Dendritic cell treated with granulocyte-macrophage colony-stimulating factor and Interleukin-4, amounts not matched to agents 40 ng/mL and 50 ng/mL, for 4 days (primary cell): ENCODE measurements at regions not wholly inside any gene's neighbourhood (a gene's known extent, or its start where the extent isn't known, plus 50 kb on each side); places are given as distances from the start of the nearest gene placed in this dataset.
A peak's percentile ranks its signal among the peaks of the same experiment; 100 is the strongest.

Experiments used
- H3K27ac Mint-ChIP-seq: one replicate; pipeline ENCODE4 v1.8.0; 2022; ENCODE audit warnings: mild to moderate bottlenecking, mixed read lengths
- H3K27me3 Mint-ChIP-seq: one replicate; pipeline ENCODE4 v1.8.0; 2022; ENCODE audit warnings: mild to moderate bottlenecking, mixed read lengths
- H3K36me3 Mint-ChIP-seq: one replicate; pipeline ENCODE4 v1.8.0; 2022; ENCODE audit warnings: low read depth, mixed read lengths
- H3K4me1 Mint-ChIP-seq: one replicate; pipeline ENCODE4 v1.8.0; 2022; ENCODE audit warnings: low read depth, mixed read lengths
- H3K4me3 Mint-ChIP-seq: one replicate; pipeline ENCODE4 v1.8.0; 2022; ENCODE audit warnings: mild to moderate bottlenecking, moderate library complexity, mixed read lengths
- H3K9me3 Mint-ChIP-seq: one replicate; pipeline ENCODE4 v1.8.0; 2022; ENCODE audit warnings: mixed read lengths
- intact Hi-C: fragments of 100-400 bp; cut with micrococcal nuclease; formaldehyde crosslinking; loops from one replicate; pipeline ENCODE4 v1.15.0; 2022

DNA sequence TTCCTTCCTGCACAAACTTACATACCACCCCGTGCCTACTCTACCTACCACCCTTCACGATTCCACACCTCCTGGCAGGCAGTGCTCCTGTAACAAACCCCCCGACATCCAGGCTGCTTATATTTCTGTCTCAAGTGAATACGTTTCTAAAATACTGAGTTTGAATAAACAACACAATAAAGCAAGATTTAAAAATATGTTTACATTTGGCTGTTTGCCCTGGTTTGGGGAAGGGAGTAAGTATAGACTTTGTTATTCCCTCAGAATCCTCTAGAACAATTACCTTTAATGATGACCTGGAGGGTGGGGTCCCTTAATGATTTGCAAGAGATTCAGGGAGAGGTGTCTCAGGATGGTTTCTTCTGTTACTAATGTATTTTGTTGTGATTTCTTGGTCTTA, 402.6 kb upstream of the TBL1XR1 start:
- Mint-ChIP-seq H3K36me3 (no peaks in the 10 kb centered on the region), H3K9me3 (no peaks in the 10 kb centered on the region), H3K27me3 (no peaks in the 10 kb centered on the region), H3K27ac (peak overlapping the region; percentile 70), H3K4me3 (no peak overlapping the region), H3K4me1 (peaks cover 78% of the 10 kb centered on the region)
- intact Hi-C loops = loop anchor here (10.0 kb wide), 2 partner anchors 125 to 155 kb away; no protein-coding TSS in a partner anchor

DNA sequence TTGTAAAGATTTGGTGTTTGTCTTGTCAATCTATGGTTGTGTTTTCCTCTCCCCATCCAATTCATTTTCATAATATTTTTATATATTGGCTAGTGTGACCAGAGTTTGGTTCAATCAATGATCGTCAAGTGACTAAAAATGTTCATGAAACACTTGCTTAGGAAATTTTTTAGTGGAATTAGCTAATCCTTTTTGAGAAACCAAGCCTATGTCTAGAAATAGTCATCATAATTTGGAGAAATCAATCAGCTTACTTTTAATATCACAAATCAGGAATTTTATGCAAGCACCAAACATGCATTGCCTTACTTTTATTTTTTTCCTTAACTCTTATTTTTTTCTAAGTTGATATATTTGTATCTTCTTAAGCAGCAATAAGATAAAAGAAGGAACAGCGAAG, 403.1 kb upstream of the TBL1XR1 start:
- H3K27ac Mint-ChIP-seq = peak overlapping the region; percentile 70
- H3K4me1 Mint-ChIP-seq = peaks cover 76% of the 10 kb centered on the region
- H3K27me3 Mint-ChIP-seq = no peaks in the 10 kb centered on the region
- H3K4me3 Mint-ChIP-seq = no peak overlapping the region
- H3K9me3 Mint-ChIP-seq = no peaks in the 10 kb centered on the region
- no peaks in the 10 kb centered on the region for H3K36me3 Mint-ChIP-seq
- intact Hi-C loops = no loop called here

DNA sequence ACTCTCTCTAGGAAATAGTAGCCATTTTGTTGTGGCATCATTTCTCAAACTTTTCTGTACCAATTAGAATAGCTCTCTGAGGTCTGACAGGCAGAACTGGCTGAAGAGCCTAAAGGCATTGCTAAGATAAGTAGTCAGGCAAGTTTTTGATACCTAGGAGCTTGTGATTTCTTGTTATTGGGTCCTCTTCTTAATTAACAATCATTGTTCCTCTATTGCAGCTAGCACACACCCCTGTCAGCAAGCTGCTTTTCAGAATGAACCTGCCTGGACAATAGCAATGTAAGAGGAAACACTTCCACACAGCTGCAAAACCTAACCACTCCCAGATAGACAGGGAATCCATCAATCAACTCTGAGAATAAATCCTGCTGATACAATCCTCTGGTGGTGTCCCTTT, 403.9 kb upstream of the TBL1XR1 start:
- Mint-ChIP-seq H3K27me3 (no peaks in the 10 kb centered on the region), H3K4me1 (peaks cover 70% of the 10 kb centered on the region), H3K9me3 (no peaks in the 10 kb centered on the region), H3K36me3 (no peaks in the 10 kb centered on the region), H3K4me3 (no peak overlapping the region), H3K27ac (peak overlapping the region; percentile 78)
- intact Hi-C loops = no loop called here

DNA sequence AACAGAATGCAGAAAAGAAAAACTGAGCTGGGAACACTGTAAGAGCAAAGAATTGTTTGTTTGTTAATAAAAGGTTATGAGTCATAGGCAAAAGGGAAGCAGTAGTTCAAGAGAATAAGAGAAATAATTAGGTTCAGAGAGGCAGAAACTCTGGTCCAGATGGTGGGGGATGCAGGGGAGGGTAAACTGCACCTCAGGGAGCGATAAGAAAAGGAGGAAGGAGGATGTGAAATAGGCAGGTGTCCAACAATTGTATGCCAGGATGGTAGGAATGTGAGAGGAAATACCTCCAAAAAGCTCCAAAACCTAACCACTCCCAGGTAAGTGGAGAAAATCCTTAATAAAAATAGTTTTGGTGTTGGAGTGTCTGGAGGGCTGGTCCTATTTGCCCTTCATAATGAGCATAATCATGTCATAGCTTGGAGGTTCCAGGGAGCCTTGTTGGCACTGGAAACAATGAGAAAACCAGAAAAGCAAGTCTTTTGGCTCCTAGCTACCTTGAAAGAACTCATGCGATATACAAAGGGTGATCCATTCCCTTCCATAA, 405.4 kb upstream of the TBL1XR1 start:
- H3K4me3 Mint-ChIP-seq = no peak overlapping the region
- no peaks in the 10 kb centered on the region for H3K27me3 Mint-ChIP-seq
- intact Hi-C loops = no loop called here
- peaks cover 59% of the 10 kb centered on the region for H3K4me1 Mint-ChIP-seq
- peak overlapping the region; percentile 78 for H3K27ac Mint-ChIP-seq
- H3K9me3 Mint-ChIP-seq = no peaks in the 10 kb centered on the region
- no peaks in the 10 kb centered on the region for H3K36me3 Mint-ChIP-seq

DNA sequence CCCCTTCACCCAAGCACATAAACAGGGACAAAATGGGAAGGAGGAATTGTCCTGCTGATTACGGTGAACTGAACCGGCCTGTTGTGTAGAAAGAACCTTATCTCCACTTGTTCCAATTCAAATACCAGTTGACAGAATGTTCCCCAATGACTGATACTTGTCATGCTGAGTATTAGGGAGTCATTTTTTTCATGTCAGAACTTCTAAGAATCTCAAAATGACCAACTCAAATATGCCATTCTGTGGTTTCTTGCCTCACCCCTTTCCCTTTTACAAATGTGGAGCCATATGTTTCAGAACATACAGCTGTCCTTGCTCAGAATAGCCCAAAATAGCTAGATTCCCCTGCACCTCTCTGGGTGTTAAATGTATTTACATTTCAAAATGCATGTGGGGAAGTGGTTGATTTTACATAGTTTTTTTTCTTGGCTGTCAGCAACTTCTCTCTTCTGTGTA, 405.9 kb upstream of the TBL1XR1 start:
- intact Hi-C loops = no loop called here
- Mint-ChIP-seq H3K36me3 (no peaks in the 10 kb centered on the region), H3K4me1 (peaks cover 54% of the 10 kb centered on the region), H3K27me3 (no peaks in the 10 kb centered on the region), H3K4me3 (no peak overlapping the region), H3K27ac (peak overlapping the region; percentile 78), H3K9me3 (no peaks in the 10 kb centered on the region)

DNA sequence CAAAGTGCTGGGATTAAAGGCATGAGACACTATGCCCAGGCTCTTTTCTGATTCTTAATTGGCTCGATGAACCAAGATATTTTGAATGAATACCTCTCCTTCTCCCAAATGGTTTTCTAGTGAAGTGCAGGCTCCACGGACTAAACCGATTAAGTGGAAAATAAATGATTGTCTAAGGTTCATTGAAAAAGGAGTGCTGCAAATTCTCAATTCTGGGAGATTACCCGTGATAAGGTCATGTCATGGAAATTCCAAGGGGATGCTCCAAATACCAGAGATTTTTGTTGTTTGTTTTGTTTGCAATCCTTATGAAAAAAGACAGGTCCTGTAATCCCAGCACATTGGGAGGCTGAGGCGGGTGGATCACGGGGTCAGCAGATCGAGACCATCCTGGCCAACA, 406.9 kb upstream of the TBL1XR1 start:
- no peaks in the 10 kb centered on the region for H3K9me3 Mint-ChIP-seq
- intact Hi-C loops = no loop called here
- H3K27me3 Mint-ChIP-seq = no peaks in the 10 kb centered on the region
- peaks cover 44% of the 10 kb centered on the region for H3K4me1 Mint-ChIP-seq
- H3K4me3 Mint-ChIP-seq = no peak overlapping the region
- H3K27ac Mint-ChIP-seq = peak overlapping the region; percentile 78
- no peaks in the 10 kb centered on the region for H3K36me3 Mint-ChIP-seq

DNA sequence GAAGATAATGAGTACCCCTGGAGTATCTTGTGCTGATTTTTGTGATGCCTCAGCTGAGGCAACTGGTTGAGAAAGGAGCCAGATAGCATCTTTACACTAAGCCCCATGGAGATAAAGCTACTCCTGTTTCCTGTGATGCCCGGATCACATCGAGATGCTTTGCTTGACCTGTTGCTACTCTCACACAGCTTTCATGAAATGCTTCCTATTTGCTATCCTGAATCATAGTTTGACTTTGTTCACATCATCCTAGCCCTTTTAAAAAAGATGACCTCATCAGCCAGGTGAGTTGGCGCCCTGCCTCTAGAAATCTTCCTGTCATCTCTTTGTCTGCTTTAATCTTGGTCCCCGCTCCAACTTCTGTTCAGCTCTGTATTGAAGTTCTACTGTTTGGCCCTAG, 409.6 kb upstream of the TBL1XR1 start:
- no peaks in the 10 kb centered on the region for H3K36me3 Mint-ChIP-seq
- H3K27me3 Mint-ChIP-seq = no peaks in the 10 kb centered on the region
- intact Hi-C loops = no loop called here
- no peak overlapping the region for H3K27ac Mint-ChIP-seq
- no peak overlapping the region for H3K4me3 Mint-ChIP-seq
- no peaks in the 10 kb centered on the region for H3K9me3 Mint-ChIP-seq
- H3K4me1 Mint-ChIP-seq = peaks cover 22% of the 10 kb centered on the region

DNA sequence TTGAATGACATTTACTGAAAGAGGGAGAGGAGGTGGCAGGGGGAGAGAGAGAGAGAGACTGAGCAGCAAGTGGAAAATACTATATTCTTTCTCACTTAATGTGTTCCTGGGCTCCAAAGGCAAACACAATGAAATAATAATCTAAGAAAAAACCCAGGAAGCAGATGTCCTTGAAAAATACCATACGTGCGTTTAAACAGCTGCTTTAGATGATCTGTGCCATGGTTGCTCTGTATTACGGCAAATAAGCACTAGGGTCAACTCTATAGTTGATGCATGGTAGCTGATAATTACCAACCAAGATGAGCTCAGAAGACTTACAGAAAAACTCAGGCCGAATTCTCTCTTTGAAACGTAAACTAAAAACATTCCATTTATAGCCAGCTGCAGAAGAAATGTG, 410.3 kb upstream of the TBL1XR1 start:
- H3K27me3 Mint-ChIP-seq = no peaks in the 10 kb centered on the region
- intact Hi-C loops = no loop called here
- H3K36me3 Mint-ChIP-seq = no peaks in the 10 kb centered on the region
- H3K27ac Mint-ChIP-seq = no peak overlapping the region
- no peak overlapping the region for H3K4me3 Mint-ChIP-seq
- peaks cover 15% of the 10 kb centered on the region for H3K4me1 Mint-ChIP-seq
- H3K9me3 Mint-ChIP-seq = no peaks in the 10 kb centered on the region

DNA sequence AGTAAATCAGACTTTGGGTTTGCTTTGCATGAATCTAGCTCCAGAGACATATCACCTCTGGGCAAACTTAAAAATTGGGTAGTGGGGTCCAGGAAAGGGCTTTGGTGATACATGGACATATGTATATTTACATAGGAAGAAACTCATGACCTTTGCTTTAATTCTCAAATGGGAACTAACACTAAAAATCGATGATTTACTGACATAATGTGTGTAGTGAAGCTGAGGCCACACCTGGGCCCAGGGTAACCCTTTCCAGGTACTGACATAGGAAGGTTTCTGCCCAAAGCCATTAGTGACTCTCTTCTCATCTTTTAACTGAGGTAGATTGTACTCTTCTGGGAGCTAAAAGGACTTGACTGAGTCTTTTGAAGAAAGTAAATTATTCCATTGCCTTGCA, 411.2 kb upstream of the TBL1XR1 start:
- H3K9me3 Mint-ChIP-seq = no peaks in the 10 kb centered on the region
- no peaks in the 10 kb centered on the region for H3K27me3 Mint-ChIP-seq
- no peak overlapping the region for H3K27ac Mint-ChIP-seq
- peaks cover 13% of the 10 kb centered on the region for H3K4me1 Mint-ChIP-seq
- no peak overlapping the region for H3K4me3 Mint-ChIP-seq
- intact Hi-C loops = no loop called here
- no peaks in the 10 kb centered on the region for H3K36me3 Mint-ChIP-seq

DNA sequence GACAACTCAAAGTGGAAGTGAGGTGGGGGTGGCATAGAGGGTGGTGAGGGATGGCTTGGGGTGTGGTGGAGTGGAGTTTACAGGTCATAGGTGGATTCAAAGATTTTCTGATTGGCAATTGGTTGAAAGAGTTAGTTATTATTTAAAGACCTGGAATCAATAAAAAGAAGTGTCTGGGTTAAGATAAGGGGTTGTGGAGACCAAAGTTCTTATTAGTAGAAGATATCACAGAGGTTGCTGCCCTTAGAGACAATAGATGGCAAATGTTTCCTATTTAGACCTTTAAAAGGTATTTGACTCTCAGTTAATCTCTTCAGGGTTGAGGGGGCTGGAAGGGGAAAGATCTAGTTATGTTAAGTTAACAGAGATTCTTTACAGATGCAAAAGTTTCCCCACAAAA, 412.3 kb upstream of the TBL1XR1 start:
- Mint-ChIP-seq H3K36me3 (no peaks in the 10 kb centered on the region), H3K27ac (no peak overlapping the region)
- intact Hi-C loops = loop anchor here (10.0 kb wide), 1 partner anchor 165 kb away; no protein-coding TSS in a partner anchor

DNA sequence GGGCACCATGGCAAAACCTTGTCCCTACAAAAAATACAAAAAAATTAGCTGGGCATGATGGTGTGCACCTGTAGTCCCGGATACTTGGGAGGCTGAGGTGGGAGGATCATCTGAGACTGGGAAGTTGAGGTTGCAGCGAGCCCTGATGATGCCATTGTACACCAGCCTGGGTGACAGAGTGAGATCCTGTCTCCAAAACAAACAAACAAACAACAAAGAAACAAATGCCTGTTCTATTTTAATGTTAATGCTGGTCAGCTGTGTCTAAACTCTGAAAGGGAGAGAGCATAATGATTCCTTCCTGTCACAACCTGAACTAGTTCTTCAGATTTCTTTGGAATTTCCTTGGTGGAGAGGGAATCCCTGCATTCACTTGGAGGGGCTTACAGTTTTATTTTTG, 413.0 kb upstream of the TBL1XR1 start:
- H3K4me1 Mint-ChIP-seq = peaks cover 20% of the 10 kb centered on the region
- H3K27me3 Mint-ChIP-seq = no peaks in the 10 kb centered on the region
- intact Hi-C loops = loop anchor here (10.0 kb wide), 1 partner anchor 165 kb away; no protein-coding TSS in a partner anchor
- no peaks in the 10 kb centered on the region for H3K9me3 Mint-ChIP-seq
- H3K4me3 Mint-ChIP-seq = no peak overlapping the region
- no peaks in the 10 kb centered on the region for H3K36me3 Mint-ChIP-seq
- H3K27ac Mint-ChIP-seq = no peak overlapping the region

More for the DNA sequence above, 412.3 kb upstream of the TBL1XR1 start:
- Mint-ChIP-seq H3K27me3 (no peaks in the 10 kb centered on the region), H3K4me3 (no peak overlapping the region), H3K9me3 (no peaks in the 10 kb centered on the region), H3K4me1 (peaks cover 14% of the 10 kb centered on the region)

DNA sequence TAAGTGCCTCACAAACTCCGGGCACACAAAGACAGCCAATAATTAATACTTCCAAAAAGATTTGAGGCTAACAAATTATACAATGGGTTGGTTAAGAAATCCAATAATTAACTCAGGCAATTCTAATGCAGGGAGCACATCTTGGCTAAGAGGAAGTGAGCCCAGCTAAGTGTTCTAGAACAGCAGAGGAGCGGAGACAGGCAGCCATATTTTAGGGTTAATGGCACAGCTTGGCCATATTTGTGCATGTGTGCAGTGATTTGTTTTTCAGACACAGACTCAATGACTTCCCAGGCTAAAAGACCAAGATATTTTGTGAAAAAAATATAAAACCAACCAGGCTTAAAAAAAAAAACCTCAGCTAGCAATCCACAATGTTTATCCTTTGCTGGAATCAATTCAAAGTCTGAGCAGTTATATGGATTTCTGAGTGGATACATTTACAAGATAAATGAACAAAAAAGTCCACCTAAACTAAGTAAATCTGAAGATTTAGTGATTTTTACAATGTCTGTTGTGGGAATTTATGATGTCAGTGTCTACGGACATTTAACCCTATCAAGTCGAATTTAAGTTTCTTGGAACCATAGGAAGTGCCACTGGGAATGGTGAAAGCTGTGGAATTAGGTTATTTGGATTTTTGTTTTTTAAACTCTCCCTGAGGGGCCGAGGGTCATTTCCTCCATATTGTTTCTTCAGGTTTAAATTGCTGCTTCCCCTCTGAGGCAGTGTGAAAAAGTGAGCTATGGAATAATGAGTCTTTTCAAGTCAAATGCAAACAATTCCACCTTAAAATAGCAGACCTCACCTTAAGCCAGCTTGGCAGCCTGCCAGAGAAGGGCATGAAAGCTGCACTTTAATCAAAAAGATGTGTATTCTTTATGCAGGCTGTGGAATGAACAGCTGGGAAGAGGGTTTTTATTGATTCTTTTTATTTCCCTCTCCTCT, 413.7 kb upstream of the TBL1XR1 start:
- intact Hi-C loops = loop anchor here (10.0 kb wide), 1 partner anchor 164 kb away; no protein-coding TSS in a partner anchor
- H3K9me3 Mint-ChIP-seq = no peaks in the 10 kb centered on the region
- no peak overlapping the region for H3K27ac Mint-ChIP-seq
- no peaks in the 10 kb centered on the region for H3K36me3 Mint-ChIP-seq
- H3K4me1 Mint-ChIP-seq = peaks cover 24% of the 10 kb centered on the region
- H3K27me3 Mint-ChIP-seq = no peaks in the 10 kb centered on the region
- no peak overlapping the region for H3K4me3 Mint-ChIP-seq

DNA sequence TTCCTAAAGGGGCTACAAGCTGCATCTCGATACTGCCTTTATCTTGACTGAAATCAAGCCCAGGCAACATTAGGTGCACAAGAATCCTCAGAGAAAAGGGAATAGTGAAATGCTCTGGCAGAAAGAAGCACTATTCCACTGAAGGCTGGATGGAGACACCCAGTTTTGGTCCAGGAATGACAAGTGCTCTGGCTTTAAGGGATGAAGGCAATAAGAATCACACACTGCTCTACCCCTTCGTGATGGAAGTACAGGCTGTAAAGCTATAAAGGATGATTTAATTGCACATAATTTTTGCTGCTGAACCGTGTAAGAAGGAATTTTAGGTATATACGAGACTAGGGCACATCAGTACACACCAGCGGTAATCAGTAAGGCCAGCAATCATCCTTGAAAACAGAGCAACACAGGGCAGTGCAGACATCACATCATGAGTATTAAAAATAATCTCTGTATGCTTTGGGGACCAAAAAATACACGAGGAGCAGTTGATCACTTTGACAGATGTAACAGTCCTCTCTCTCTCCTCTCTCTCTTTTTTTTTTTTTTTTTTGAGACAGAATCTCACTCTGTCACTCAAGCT, 414.6 kb upstream of the TBL1XR1 start:
- Mint-ChIP-seq H3K36me3 (no peaks in the 10 kb centered on the region), H3K4me1 (peaks cover 31% of the 10 kb centered on the region), H3K9me3 (no peaks in the 10 kb centered on the region), H3K27ac (peak overlapping the region; percentile 41), H3K27me3 (no peaks in the 10 kb centered on the region), H3K4me3 (no peak overlapping the region)
- intact Hi-C loops = loop anchor here (10.0 kb wide), 1 partner anchor 163 kb away; no protein-coding TSS in a partner anchor

DNA sequence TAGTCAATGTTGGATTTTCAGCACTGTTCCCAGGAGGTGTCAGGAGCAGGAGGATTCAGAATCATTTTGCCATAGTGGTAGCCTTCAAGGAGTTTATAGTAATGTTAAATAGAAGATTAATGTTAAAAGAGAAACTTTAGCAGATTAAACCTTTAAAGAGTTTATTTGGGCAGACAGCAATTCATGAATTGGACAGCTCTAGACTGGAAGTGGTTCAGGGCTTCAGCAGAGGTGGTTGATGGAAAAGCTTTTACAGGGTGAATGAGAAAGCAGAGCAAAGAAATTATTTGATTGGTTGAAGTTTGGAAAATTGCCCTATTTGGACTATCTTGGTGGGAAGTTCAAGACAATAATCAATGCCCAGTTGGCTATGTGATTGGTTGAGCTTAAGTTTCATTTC, 416.6 kb upstream of the TBL1XR1 start:
- Mint-ChIP-seq H3K27me3 (no peaks in the 10 kb centered on the region), H3K36me3 (no peaks in the 10 kb centered on the region), H3K9me3 (no peaks in the 10 kb centered on the region), H3K4me1 (peaks cover 31% of the 10 kb centered on the region), H3K4me3 (no peak overlapping the region), H3K27ac (no peak overlapping the region)
- intact Hi-C loops = loop anchor here (10.0 kb wide), 1 partner anchor 161 kb away; no protein-coding TSS in a partner anchor
